Eye (tissue), 1 donor: ENCODE measurements at regions not wholly inside any gene's neighbourhood (a gene's known extent, or its start where the extent isn't known, plus 50 kb on each side); places are given as distances from the start of the nearest gene placed in this dataset.
"Not testable (repeated sequence)": the region's sequence is repeated elsewhere in the genome, so short reads cannot be mapped to it uniquely, and the experiment has no call there.

Experiments used
- DNase-seq: peaks from one replicate; pipeline ENCODE4 v3.0.0-alpha.2; 2015

- DNase-seq = no peak
Observed at GRCh38 chr6:884570-884969, 191.6 kb upstream of the EXOC2 start.

GRCh38 chr6:882084-882598, 189.2 kb upstream of the EXOC2 start:
- DNase-seq = no peak

DNA sequence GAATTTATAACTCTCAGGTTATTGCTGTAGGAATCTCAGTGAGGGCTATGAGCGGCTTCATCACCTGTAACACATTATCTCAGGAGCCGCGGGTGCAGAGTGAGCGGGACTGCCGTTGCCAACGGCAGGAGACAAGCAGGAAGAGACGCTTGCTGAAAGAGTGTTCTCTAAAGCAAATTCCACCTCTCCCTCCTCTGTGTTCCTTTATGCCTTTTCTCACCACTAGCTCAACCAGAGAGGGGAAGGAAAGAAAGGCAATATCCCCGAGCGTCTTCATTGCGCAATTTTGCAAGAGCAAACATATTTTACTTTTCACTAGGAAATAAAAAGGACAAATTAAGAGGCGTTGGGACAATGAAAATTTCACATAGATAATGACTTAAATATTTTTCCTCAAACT, 185.2 kb upstream of the EXOC2 start:
- DNase-seq = no peak

- no peak for DNase-seq
Observed at GRCh38 chr6:875012-875411, 182.1 kb upstream of the EXOC2 start.

- DNase-seq = no peak
Observed at GRCh38 chr6:872570-873125, 179.7 kb upstream of the EXOC2 start.

- no peak for DNase-seq
Observed at GRCh38 chr6:871503-871902, 178.6 kb upstream of the EXOC2 start.

- no peak for DNase-seq
Observed at GRCh38 chr6:870096-870495, 177.2 kb upstream of the EXOC2 start.

DNA sequence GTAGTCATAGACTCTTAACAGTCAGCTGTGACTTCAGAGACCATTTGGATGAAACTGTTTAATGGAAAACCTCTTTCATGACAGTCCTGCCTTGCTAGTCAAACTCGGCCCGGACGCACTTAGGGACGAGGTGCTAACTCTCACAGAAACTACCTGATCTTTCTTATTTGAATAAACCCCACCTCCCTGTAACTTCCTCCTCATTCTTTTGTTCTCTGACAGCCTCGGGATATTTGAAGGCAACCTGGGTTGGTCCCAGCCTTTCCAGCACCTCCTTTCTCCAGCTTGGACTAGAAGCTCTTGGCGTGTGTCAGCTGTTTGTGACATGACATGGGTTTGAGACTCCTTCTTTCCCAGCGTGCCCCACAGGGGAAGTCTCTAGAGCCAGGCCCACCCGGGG, 175.3 kb upstream of the EXOC2 start:
- DNase-seq = no peak

DNA sequence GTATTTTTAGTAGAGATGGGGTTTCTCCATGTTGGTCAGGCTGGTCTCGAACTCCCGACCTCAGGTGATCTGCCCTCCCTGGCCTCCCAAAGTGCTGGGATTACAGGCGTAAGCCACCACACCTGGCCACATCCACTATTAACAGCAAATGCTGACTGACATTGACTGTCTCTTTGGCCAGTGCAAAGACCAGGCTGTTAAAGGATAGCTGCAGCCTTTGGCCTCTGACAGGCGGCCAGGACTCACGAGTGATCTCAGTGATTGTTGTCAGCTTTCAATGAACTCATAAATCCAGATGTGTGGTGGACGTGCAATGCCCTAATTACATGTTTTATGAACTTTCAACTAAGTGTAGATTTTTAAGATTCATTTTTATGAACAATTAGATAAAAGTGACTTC, 174.4 kb upstream of the EXOC2 start:
- DNase-seq = no peak

- DNase-seq = no peak
Observed at GRCh38 chr6:866316-866715, 173.4 kb upstream of the EXOC2 start.

DNA sequence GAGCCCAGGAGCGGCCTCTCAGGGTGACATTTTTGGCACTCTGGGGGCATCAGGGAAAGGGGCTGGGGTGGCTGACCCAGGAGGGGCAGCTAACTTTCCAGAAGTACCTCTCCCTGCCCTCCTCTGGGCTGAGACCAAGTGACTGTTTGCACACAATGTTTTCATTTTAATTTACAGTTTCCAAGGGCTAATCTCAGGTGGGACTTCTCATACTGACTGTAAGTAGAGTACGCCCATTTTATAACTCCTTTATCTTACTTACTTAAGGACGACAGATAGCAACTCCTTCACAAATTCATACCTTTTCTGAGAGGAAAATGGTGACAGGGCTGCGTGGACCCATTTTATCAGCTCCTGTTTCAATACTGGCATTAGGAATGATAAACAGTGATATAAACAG, 172.9 kb upstream of the EXOC2 start:
- DNase-seq = no peak

GRCh38 chr6:863831-864230, 170.9 kb upstream of the EXOC2 start:
- DNase-seq = no peak

DNA sequence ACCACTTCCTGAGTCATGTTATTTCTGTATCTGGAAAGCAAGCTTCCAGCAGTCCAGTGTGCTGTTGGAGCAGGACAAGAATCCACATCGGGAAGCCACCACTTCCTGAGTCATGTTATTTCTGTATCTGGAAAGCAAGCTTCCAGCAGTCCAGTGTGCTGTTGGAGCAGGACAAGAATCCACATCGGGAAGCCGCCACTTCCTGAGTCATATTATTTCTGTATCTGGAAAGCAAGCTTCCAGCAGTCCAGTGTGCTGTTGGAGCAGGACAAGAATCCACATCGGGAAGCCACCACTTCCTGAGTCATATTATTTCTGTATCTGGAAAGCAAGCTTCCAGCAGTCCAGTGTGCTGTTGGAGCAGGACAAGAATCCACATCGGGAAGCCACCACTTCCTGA, 170.2 kb upstream of the EXOC2 start:
- not testable (repeated sequence) for DNase-seq

DNA sequence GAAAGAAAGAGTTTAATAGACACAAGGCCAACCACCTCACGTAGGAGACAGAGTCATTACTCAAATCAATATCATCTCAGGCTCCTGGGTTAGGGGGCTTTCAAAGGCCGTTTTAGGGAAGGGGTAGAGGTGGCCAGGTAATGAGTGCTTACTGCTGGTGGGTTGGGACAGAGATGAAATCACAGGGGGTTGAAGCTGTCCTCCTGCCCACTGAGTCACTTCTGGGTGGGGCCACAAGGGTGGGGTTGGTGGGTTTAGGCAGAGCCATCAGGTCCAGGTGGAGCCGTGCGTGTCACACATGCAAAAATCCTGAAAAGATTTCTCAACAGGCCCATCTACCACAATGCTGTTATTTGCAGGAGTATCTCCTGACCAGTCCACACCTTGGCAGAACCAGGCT, 167.0 kb upstream of the EXOC2 start:
- no peak for DNase-seq

- DNase-seq = peak; percentile 24
Observed at GRCh38 chr6:854406-855118, 161.6 kb upstream of the EXOC2 start.

DNA sequence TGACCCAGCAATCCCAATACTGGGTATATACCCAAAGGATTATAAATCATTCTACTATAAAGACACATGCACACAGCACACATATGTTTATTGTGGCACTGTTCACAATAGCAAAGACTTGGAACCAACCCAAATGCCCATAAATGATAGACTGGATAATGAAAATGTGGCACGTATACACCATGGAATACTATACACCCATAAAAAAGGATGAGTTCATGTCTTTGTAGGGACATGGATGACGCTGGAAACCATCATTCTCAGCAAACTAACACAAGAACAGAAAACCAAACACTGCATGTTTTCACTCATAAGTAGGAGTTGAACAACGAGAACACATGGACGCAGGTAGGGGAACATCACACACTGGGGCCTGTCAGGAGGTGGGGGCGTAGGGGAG, 159.3 kb upstream of the EXOC2 start:
- DNase-seq = not testable (repeated sequence)

GRCh38 chr6:849075-849506, 156.2 kb upstream of the EXOC2 start:
- no peak for DNase-seq

DNA sequence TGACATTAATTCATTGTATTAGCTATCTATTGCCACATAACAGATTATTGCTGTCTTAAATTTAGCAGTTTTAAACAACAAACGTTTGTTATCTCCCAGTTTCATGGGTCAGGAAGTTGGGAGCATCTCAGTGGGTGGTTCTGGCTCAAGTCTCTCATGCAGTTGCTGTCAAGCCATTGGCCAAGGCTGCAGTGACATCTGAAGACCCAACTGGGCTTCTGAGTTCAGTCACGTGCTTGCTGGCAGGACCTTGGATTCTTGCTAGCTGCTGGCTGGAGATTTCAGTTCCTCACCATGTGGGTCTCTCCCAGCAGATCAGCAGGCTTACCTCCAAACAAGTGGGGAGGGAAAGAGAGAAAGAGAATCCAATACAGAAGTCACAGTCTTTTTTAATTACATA, 152.6 kb upstream of the EXOC2 start:
- DNase-seq = no peak

DNA sequence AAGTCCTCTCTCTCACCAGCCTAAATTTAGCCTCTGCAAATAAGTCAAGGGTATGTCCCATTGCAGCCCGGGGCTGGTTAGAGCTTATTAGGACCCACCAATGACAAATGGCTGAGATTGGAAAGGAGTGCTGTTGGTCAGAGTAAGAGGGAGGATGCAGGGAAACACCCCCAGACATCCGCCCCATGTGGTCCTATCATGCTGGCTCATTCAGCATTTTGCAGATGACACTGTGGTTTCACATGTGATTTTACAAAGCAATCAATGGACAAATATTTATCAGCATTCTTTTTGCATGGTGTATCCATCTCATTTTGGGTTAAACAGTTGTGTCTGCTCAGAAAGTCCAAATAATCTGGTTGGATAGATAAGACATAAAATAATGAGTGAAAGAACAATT, 152.2 kb upstream of the EXOC2 start:
- DNase-seq = no peak

- DNase-seq = peak; percentile 33
Observed at GRCh38 chr6:842141-842540, 149.2 kb upstream of the EXOC2 start.

DNA sequence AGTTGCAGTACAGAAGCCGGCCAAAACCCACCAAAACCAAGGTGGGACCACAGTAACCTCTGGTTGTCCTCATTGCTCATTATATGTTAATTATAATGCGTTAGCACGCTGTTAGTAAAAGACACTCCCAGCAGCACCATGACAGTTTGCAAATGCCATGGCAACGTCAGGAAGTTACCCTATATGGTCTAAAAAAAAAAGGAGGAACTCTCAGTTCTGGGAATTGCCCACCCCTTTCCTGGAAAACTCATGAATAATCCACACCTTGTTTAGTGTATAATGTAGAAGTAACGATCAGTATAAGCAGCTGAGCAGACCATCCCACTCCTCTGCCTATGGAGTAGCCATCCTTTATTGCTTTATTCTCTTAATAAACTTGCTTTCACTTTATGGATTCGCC, 148.6 kb upstream of the EXOC2 start:
- no peak for DNase-seq

DNA sequence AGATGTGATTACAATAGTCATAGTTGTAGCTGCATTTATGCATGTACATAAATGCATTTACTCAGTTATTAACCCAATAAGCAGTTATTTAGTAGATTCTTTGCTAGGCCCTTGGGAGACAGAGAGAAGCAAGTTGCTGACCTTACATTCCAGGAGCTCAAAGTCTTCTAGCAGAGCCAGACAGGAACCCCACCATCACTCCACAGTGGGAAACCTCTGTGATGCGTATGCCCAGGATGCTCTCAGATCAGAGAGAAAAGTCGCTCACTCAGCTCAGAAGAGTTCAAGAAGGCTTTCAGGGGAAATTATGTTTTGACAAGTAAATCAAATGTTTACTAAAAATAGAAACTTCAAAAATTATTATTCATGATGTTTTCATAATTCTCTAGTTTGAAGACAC, 146.3 kb upstream of the EXOC2 start:
- no peak for DNase-seq

GRCh38 chr6:837380-837779, 144.4 kb upstream of the EXOC2 start:
- DNase-seq = no peak

GRCh38 chr6:836276-836853, 143.4 kb upstream of the EXOC2 start:
- DNase-seq = no peak
